Activated CD4-positive, alpha-beta T cell treated with anti-CD3 and anti-CD28 coated beads, Interleukin-2, amount 50 U/mL, for 48 hours (primary cell): ENCODE measurements at regions not wholly inside any gene's neighbourhood (a gene's known extent, or its start where the extent isn't known, plus 50 kb on each side); places are given as distances from the start of the nearest gene placed in this dataset.
"Not testable (repeated sequence)": the region's sequence is repeated elsewhere in the genome, so short reads cannot be mapped to it uniquely, and the experiment has no call there.

ENCODE experiments used
- DNase-seq, 2 experiments: peaks; one replicate each; pipeline ENCODE4 v3.0.0-alpha.2; 2020

GRCh38 chr6:103720393-103720792 lies 1139.3 kb downstream of the HACE1 start:
- DNase-seq, result no peak

- DNase-seq, result no peak
These were observed 1140.2 kb downstream of the HACE1 start for GRCh38 chr6:103719545-103719944.

- DNase-seq, result no peak
These were observed 1144.5 kb downstream of the HACE1 start for GRCh38 chr6:103715269-103715668.

- DNase-seq, result not testable (repeated sequence)
These were observed 1150.5 kb downstream of the HACE1 start for GRCh38 chr6:103709236-103709635.

GRCh38 chr6:103707596-103708325 lies 1152.0 kb downstream of the HACE1 start:
- no peak for DNase-seq

GRCh38 chr6:103699769-103700168 lies 1160.0 kb downstream of the HACE1 start:
- DNase-seq, result no peak

- DNase-seq, result no peak
These were observed 1172.3 kb downstream of the HACE1 start for GRCh38 chr6:103687430-103687829.

GRCh38 chr6:103680116-103680515 lies 1179.6 kb downstream of the HACE1 start:
- no peak for DNase-seq

GRCh38 chr6:103677290-103677689 lies 1182.4 kb downstream of the HACE1 start:
- DNase-seq, result no peak

- no peak for DNase-seq
These were observed 1183.8 kb downstream of the HACE1 start for GRCh38 chr6:103675807-103676406.

GRCh38 chr6:103674790-103675189 lies 1184.9 kb downstream of the HACE1 start:
- no peak for DNase-seq

GRCh38 chr6:103672169-103672568 lies 1187.5 kb downstream of the HACE1 start:
- no peak for DNase-seq

- DNase-seq, result no peak
These were observed 1230.1 kb downstream of the HACE1 start for GRCh38 chr6:103629613-103630012.

GRCh38 chr6:103617642-103618041 lies 1242.1 kb downstream of the HACE1 start:
- no peak for DNase-seq

- DNase-seq, result no peak
These were observed 1272.0 kb downstream of the HACE1 start for GRCh38 chr6:103587722-103588121.

- no peak for DNase-seq
These were observed 1281.6 kb downstream of the HACE1 start for GRCh38 chr6:103578115-103578514.

GRCh38 chr6:103570431-103570830 lies 1289.3 kb downstream of the HACE1 start:
- DNase-seq, result no peak

GRCh38 chr6:103554911-103555310 lies 1304.8 kb downstream of the HACE1 start:
- DNase-seq, result no peak

- no peak for DNase-seq
These were observed 1321.3 kb downstream of the HACE1 start for GRCh38 chr6:103538381-103538780.

GRCh38 chr6:103534814-103535213 lies 1324.9 kb downstream of the HACE1 start:
- DNase-seq, result no peak

GRCh38 chr6:103534095-103534494 lies 1325.6 kb downstream of the HACE1 start:
- no peak for DNase-seq

- no peak for DNase-seq
These were observed 1337.7 kb downstream of the HACE1 start for GRCh38 chr6:103522045-103522444.

GRCh38 chr6:103516336-103516735 lies 1343.4 kb downstream of the HACE1 start:
- DNase-seq, result no peak

- no peak for DNase-seq
These were observed 1352.7 kb downstream of the HACE1 start for GRCh38 chr6:103507052-103507451.

GRCh38 chr6:103505155-103505518 lies 1354.6 kb downstream of the HACE1 start:
- no peak for DNase-seq
